Embryonic facial prominence (tissue), 1 donor: ENCODE measurements at regions not wholly inside any gene's neighbourhood (a gene's known extent, or its start where the extent isn't known, plus 50 kb on each side); places are given as distances from the start of the nearest gene placed in this dataset.

Source experiments
- DNase-seq: peaks from one replicate; pipeline ENCODE4 v3.0.0-alpha.2; 2016; ENCODE audit errors: extremely low spot score

GRCh38 chr10:27599546-27599945 is 95.4 kb downstream of the RAB18 start:
- DNase-seq: no peak

- no peak for DNase-seq
Observed at GRCh38 chr10:27600930-27601329, 96.8 kb downstream of the RAB18 start.

GRCh38 chr10:27601503-27601902 is 97.4 kb downstream of the RAB18 start:
- no peak for DNase-seq

GRCh38 chr10:27601946-27602538 is 97.9 kb downstream of the RAB18 start:
- DNase-seq: no peak

GRCh38 chr10:27603104-27603503 is 99.0 kb downstream of the RAB18 start:
- no peak for DNase-seq

- DNase-seq: no peak
Observed at GRCh38 chr10:27605318-27605717, 101.2 kb downstream of the RAB18 start.

- no peak for DNase-seq
Observed at GRCh38 chr10:27607591-27607990, 103.5 kb downstream of the RAB18 start.

- no peak for DNase-seq
Observed at GRCh38 chr10:27611236-27611635, 107.1 kb downstream of the RAB18 start.

- peak; percentile 77 for DNase-seq
Observed at GRCh38 chr10:27611744-27612550, 107.8 kb downstream of the RAB18 start.

- no peak for DNase-seq
Observed at GRCh38 chr10:27612551-27613035, 108.5 kb downstream of the RAB18 start.

- no peak for DNase-seq
Observed at GRCh38 chr10:27614776-27615175, 110.7 kb downstream of the RAB18 start.

- no peak for DNase-seq
Observed at GRCh38 chr10:27618036-27618615, 114.0 kb downstream of the RAB18 start.

- no peak for DNase-seq
Observed at GRCh38 chr10:27618906-27619305, 114.8 kb downstream of the RAB18 start.

- DNase-seq: no peak
Observed at GRCh38 chr10:27619329-27619728, 115.2 kb downstream of the RAB18 start.

GRCh38 chr10:27620430-27621397 is 116.6 kb downstream of the RAB18 start:
- peak; percentile 73 for DNase-seq

- DNase-seq: no peak
Observed at GRCh38 chr10:27621461-27621860, 117.4 kb downstream of the RAB18 start.

GRCh38 chr10:27622596-27622995 is 118.5 kb downstream of the RAB18 start:
- DNase-seq: no peak
